ENCODE measurements at regions not wholly inside any gene's neighbourhood (a gene's known extent, or its start where the extent isn't known, plus 50 kb on each side); places are given as distances from the start of the nearest gene placed in this dataset.
A peak's percentile ranks its signal among the peaks of the same experiment; 100 is the strongest.

DNA sequence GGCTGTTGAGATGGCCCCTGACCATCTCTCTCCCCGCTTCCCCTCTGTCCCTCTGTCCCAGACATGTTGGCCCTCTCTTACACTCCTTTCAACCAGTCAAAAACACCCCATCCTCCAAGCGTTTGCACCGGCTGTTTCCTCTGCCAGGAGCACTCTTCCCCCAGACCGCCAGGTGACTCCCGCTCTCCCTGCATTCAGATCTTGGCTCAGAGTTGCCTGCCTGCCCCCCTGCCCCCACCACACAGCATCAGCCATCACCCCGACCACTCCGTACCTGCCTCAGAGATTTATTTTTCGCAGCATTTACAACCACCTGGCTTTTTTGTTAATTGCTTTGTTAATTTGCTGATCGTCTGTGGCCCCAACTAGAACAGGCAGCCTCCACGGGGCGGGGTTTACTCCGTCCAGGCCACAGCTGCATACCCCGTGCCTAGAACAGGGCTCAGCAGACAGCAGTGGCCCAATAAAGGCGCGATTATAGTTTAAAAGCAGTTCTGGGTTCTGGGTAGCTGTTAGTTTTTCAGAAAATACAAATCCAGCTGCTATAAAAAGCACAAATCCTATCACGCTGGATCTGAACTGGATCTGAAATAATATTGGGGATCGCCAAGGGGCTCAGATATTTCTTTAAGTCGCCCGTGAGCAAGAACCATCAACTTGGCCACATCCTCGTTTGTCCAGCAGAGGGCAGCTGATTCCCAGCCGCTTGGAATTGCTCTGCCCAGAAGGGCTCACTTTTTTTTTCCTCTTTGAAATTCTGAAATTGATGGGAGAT, 173.6 kb downstream of the IRF8 start:
- Histone ChIP-seq H3K27me3 (ENCODE audit: insufficient read depth, poor library complexity, severe bottlenecking) (no peaks in the 10 kb centered on the region), H3K27ac (replicated peaks) (no peak overlapping the region), H3K4me3 (replicated peaks; ENCODE audit: insufficient read depth, low read length) (no peak overlapping the region)
- peak in 1 of 2 experiments; percentile 16 for DNase-seq (ENCODE audit: low read depth in 1 of 2, low spot score in 1 of 2)
- TF ChIP-seq GABPA (IDR thresholded peaks at IDR 0.05; ENCODE audit: low read depth) = no peak
- TF ChIP-seq, protein P1, sequence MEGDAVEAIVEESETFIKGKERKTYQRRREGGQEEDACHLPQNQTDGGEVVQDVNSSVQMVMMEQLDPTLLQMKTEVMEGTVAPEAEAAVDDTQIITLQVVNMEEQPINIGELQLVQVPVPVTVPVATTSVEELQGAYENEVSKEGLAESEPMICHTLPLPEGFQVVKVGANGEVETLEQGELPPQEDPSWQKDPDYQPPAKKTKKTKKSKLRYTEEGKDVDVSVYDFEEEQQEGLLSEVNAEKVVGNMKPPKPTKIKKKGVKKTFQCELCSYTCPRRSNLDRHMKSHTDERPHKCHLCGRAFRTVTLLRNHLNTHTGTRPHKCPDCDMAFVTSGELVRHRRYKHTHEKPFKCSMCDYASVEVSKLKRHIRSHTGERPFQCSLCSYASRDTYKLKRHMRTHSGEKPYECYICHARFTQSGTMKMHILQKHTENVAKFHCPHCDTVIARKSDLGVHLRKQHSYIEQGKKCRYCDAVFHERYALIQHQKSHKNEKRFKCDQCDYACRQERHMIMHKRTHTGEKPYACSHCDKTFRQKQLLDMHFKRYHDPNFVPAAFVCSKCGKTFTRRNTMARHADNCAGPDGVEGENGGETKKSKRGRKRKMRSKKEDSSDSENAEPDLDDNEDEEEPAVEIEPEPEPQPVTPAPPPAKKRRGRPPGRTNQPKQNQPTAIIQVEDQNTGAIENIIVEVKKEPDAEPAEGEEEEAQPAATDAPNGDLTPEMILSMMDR (IDR thresholded peaks at IDR 0.05; ENCODE audit: insufficient read depth, low read length) = peak; percentile 33
- TF ChIP-seq SPI1 (IDR thresholded peaks at IDR 0.05; ENCODE audit: borderline replicate concordance, low read depth) = no peak
- TF ChIP-seq, protein P2, sequence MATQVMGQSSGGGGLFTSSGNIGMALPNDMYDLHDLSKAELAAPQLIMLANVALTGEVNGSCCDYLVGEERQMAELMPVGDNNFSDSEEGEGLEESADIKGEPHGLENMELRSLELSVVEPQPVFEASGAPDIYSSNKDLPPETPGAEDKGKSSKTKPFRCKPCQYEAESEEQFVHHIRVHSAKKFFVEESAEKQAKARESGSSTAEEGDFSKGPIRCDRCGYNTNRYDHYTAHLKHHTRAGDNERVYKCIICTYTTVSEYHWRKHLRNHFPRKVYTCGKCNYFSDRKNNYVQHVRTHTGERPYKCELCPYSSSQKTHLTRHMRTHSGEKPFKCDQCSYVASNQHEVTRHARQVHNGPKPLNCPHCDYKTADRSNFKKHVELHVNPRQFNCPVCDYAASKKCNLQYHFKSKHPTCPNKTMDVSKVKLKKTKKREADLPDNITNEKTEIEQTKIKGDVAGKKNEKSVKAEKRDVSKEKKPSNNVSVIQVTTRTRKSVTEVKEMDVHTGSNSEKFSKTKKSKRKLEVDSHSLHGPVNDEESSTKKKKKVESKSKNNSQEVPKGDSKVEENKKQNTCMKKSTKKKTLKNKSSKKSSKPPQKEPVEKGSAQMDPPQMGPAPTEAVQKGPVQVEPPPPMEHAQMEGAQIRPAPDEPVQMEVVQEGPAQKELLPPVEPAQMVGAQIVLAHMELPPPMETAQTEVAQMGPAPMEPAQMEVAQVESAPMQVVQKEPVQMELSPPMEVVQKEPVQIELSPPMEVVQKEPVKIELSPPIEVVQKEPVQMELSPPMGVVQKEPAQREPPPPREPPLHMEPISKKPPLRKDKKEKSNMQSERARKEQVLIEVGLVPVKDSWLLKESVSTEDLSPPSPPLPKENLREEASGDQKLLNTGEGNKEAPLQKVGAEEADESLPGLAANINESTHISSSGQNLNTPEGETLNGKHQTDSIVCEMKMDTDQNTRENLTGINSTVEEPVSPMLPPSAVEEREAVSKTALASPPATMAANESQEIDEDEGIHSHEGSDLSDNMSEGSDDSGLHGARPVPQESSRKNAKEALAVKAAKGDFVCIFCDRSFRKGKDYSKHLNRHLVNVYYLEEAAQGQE (IDR thresholded peaks at IDR 0.05; ENCODE audit: insufficient replicate concordance, low read depth) = no peak
- TF ChIP-seq POLR2AphosphoS5 (IDR thresholded peaks at IDR 0.05; ENCODE audit: low read depth) = no peak

DNA sequence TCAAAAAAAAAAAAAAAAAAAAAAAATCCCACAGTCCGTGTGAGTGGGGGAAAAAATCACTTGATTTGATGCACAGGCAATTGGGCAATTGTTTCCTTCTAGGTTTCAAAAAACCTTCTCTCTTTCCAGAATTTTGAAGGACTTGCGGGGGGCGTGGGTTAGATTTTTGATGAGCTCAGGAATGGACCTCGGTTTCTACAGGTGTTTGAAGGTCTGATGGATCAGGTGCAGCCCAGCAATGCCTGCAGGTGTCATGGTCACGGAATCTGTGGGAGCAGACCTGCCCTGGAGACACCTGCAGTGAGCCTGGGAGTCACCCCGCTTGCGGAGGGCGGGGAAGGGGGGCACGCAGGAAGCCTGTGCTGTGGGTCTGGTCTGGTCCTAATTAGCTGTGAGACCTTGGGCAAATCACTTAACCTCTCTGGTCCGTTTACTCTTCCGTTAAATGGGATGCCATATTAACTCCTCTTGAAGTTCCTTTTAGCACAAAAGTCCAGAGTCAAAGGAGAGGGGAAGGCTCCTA, 174.2 kb downstream of the IRF8 start:
- no peak for DNase-seq (ENCODE audit: low read depth in 1 of 2, low spot score in 1 of 2)
- Histone ChIP-seq H3K4me3 (replicated peaks; ENCODE audit: insufficient read depth, low read length) (no peak overlapping the region), H3K27ac (replicated peaks) (no peak overlapping the region), H3K27me3 (ENCODE audit: insufficient read depth, poor library complexity, severe bottlenecking) (no peaks in the 10 kb centered on the region)
- TF ChIP-seq GABPA (IDR thresholded peaks at IDR 0.05; ENCODE audit: low read depth) (no peak), SPI1 (IDR thresholded peaks at IDR 0.05; ENCODE audit: borderline replicate concordance, low read depth) (no peak), POLR2AphosphoS5 (IDR thresholded peaks at IDR 0.05; ENCODE audit: low read depth) (no peak)
- TF ChIP-seq, protein P2 (IDR thresholded peaks at IDR 0.05; ENCODE audit: insufficient replicate concordance, low read depth) = no peak
- TF ChIP-seq, protein P1 (IDR thresholded peaks at IDR 0.05; ENCODE audit: insufficient read depth, low read length) = no peak

DNA sequence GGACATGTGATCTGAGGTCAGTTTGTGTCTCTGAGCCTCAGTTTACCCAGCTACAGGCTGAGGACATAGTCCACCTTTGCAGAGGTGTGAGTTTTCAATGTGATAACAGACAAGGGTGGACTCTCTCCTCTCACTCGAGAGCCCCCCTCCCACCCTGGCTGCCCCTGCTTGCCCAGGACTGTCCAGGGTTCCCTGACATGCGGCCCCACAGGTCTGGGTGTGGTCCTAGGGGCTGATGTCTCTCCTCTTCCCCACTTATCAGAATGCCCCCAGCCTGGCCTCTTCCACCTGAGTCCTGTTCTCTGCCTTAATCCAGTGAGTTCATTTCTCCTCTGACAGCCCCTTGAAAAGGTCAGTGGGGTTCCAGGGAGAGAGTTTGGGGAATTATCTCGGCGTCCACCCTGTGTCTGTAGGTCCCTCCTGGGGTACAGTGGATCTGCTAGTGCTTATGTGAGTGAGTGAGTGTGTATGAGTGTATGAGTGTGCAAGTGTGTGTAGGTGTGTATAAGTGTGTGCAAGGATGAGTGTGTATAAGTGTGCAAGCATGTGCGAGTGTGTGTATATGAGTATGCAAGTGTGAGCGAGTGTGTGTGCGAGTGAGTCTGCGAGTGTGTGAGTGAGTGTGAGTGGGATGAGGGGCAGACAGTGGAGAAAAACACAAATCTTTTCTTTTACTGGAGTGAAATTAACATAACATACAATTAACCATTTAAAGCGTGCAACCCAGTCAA, 175.0 kb downstream of the IRF8 start:
- Histone ChIP-seq H3K4me3 (replicated peaks; ENCODE audit: insufficient read depth, low read length) (no peak overlapping the region), H3K27ac (replicated peaks) (no peak overlapping the region), H3K27me3 (ENCODE audit: insufficient read depth, poor library complexity, severe bottlenecking) (no peaks in the 10 kb centered on the region)
- DNase-seq (ENCODE audit: low read depth in 1 of 2, low spot score in 1 of 2) = no peak
- TF ChIP-seq POLR2AphosphoS5 (IDR thresholded peaks at IDR 0.05; ENCODE audit: low read depth) = no peak
- no peak for TF ChIP-seq SPI1 (IDR thresholded peaks at IDR 0.05; ENCODE audit: borderline replicate concordance, low read depth)
- TF ChIP-seq, protein P2 (IDR thresholded peaks at IDR 0.05; ENCODE audit: insufficient replicate concordance, low read depth) = no peak
- TF ChIP-seq GABPA (IDR thresholded peaks at IDR 0.05; ENCODE audit: low read depth) = no peak
- TF ChIP-seq, protein P1 (IDR thresholded peaks at IDR 0.05; ENCODE audit: insufficient read depth, low read length) = no peak

Measured in HL-60 (cell line).